HEK293 (cell line): ENCODE measurements at regions not wholly inside any gene's neighbourhood (a gene's known extent, or its start where the extent isn't known, plus 50 kb on each side); places are given as distances from the start of the nearest gene placed in this dataset.

Source experiments
- CTCF ChIA-PET: fragments of 350-600 bp; formaldehyde crosslinking; extraction: SDS; loops from one replicate; lab custom pipeline; 2021; ENCODE audit warnings: antibody characterized with exemption; lab: Yijun Ruan, JAX
- POLR2A ChIA-PET: fragments of 300-600 bp; formaldehyde crosslinking; extraction: SDS; loops from one replicate; lab custom pipeline; 2020; ENCODE audit warnings: antibody characterized with exemption, inconsistent platforms; lab: Yijun Ruan, JAX
- H3K27ac ChIP-seq: fragments of 200-500 bp; sonication (Bioruptor generic); 2 replicates; pipeline ENCODE4 v1.5.1; 2014; ENCODE audit warnings: low read depth, low read length, control low read depth, inconsistent platforms; ENCODE audit errors: extremely low read depth
- H3K36me3 ChIP-seq, 2 experiments: fragments of 200-500 bp in 1 of 2; sonication (Bioruptor generic) in 1 of 2; 1 replicate in 1 of 2; 2 replicates in 1 of 2; pipeline ENCODE4 v1.5.1; 2014 to 2017; ENCODE audit warnings: inconsistent platforms in 2 of 2, low read length in 2 of 2; ENCODE audit not compliant: control insufficient read depth in 2 of 2, insufficient read depth in 1 of 2
- H3K4me1 ChIP-seq: fragments of 200-500 bp; sonication (Bioruptor generic); 2 replicates; pipeline ENCODE4 v1.5.1; 2014; ENCODE audit warnings: mild to moderate bottlenecking, low read length, inconsistent platforms; ENCODE audit not compliant: control insufficient read depth, insufficient read depth
- H3K4me3 ChIP-seq: 2 replicates; pipeline ENCODE4 v1.5.1; 2011; ENCODE audit warnings: low read depth, mild to moderate bottlenecking, control low read depth, low read length, moderate library complexity
- H3K9me3 ChIP-seq: fragments of 200-500 bp; sonication (Bioruptor generic); 2 replicates; pipeline ENCODE4 v1.5.1; 2014; ENCODE audit warnings: low read depth, low read length, inconsistent platforms; ENCODE audit not compliant: control insufficient read depth, insufficient read depth
- HOXC10 ChIP-seq: sonication (generic); formaldehyde crosslinking; IDR thresholded peaks from 2 replicates; pipeline ENCODE4 v1.8.1; 2023; ENCODE audit warnings: mild to moderate bottlenecking, missing genetic modification reagents
- MYNN ChIP-seq: fragments of 450-650 bp; formaldehyde crosslinking; IDR thresholded peaks from 2 replicates; pipeline ENCODE4 v1.5.1; 2016; ENCODE audit warnings: missing biosample characterization, missing genetic modification characterization, borderline replicate concordance
- RBAK ChIP-seq: fragments of 450-650 bp; formaldehyde crosslinking; IDR thresholded peaks from 2 replicates; pipeline ENCODE4 v1.5.1; 2016; ENCODE audit warnings: missing biosample characterization, missing genetic modification characterization
- SETDB1 ChIP-seq: IDR thresholded peaks from one replicate; pipeline ENCODE4 v1.6.1; 2017; ENCODE audit warnings: mild to moderate bottlenecking, low read length, moderate library complexity, mixed read lengths; ENCODE audit not compliant: insufficient read length
- SP2 ChIP-seq: fragments of 450-650 bp; formaldehyde crosslinking; IDR thresholded peaks from 2 replicates; pipeline ENCODE4 v1.5.1; 2016; ENCODE audit warnings: missing biosample characterization, missing genetic modification characterization
- SP7 ChIP-seq: fragments of 450-650 bp; formaldehyde crosslinking; IDR thresholded peaks from 2 replicates; pipeline ENCODE4 v1.5.1; 2016; ENCODE audit warnings: missing biosample characterization, missing genetic modification characterization
- ZBTB8A ChIP-seq: fragments of 450-650 bp; formaldehyde crosslinking; IDR thresholded peaks from 2 replicates; pipeline ENCODE4 v1.5.1; 2016; ENCODE audit warnings: missing biosample characterization, missing genetic modification characterization
- ZNF10 ChIP-seq: fragments of 450-650 bp; formaldehyde crosslinking; IDR thresholded peaks from 2 replicates; pipeline ENCODE4 v1.5.1; 2017; ENCODE audit warnings: missing biosample characterization, missing genetic modification characterization
- ZNF121 ChIP-seq: fragments of 450-650 bp; formaldehyde crosslinking; IDR thresholded peaks from 2 replicates; pipeline ENCODE4 v1.5.1; 2016; ENCODE audit warnings: missing biosample characterization, missing genetic modification characterization
- ZNF140 ChIP-seq: fragments of 450-650 bp; formaldehyde crosslinking; IDR thresholded peaks from 2 replicates; pipeline ENCODE4 v1.5.1; 2016; ENCODE audit warnings: missing biosample characterization, missing genetic modification characterization
- ZNF155 ChIP-seq: fragments of 450-650 bp; formaldehyde crosslinking; IDR thresholded peaks from 2 replicates; pipeline ENCODE4 v1.5.1; 2016; ENCODE audit warnings: missing biosample characterization, missing genetic modification characterization
- ZNF157 ChIP-seq: fragments of 450-650 bp; formaldehyde crosslinking; IDR thresholded peaks from 2 replicates; pipeline ENCODE4 v1.5.1; 2016; ENCODE audit warnings: missing biosample characterization, missing genetic modification characterization
- ZNF169 ChIP-seq: fragments of 450-650 bp; formaldehyde crosslinking; IDR thresholded peaks from 2 replicates; pipeline ENCODE4 v1.5.1; 2016; ENCODE audit warnings: missing biosample characterization, missing genetic modification characterization
- ZNF239 ChIP-seq: fragments of 450-650 bp; formaldehyde crosslinking; IDR thresholded peaks from 2 replicates; pipeline ENCODE4 v1.5.1; 2016; ENCODE audit warnings: missing biosample characterization, missing genetic modification characterization
- ZNF37A ChIP-seq: fragments of 450-650 bp; IDR thresholded peaks from 2 replicates; pipeline ENCODE4 v1.5.1; 2018; ENCODE audit warnings: missing biosample characterization, missing genetic modification characterization
- ZNF391 ChIP-seq: fragments of 450-650 bp; formaldehyde crosslinking; IDR thresholded peaks from 2 replicates; pipeline ENCODE4 v1.5.1; 2016; ENCODE audit warnings: low read depth, missing biosample characterization, missing genetic modification characterization, borderline replicate concordance
- ZNF558 ChIP-seq: fragments of 450-650 bp; formaldehyde crosslinking; IDR thresholded peaks from 2 replicates; pipeline ENCODE4 v1.5.1; 2016; ENCODE audit warnings: missing biosample characterization, missing genetic modification characterization
- ZNF658 ChIP-seq: fragments of 450-650 bp; formaldehyde crosslinking; IDR thresholded peaks from 2 replicates; pipeline ENCODE4; 2016; ENCODE audit warnings: missing biosample characterization, missing genetic modification characterization
- ZNF660 ChIP-seq: fragments of 450-650 bp; IDR thresholded peaks from 2 replicates; pipeline ENCODE4 v1.5.1; 2018; ENCODE audit warnings: missing biosample characterization, mild to moderate bottlenecking, missing genetic modification characterization
- TF ChIP-seq, protein P1 (sequence below): fragments of 450-650 bp; formaldehyde crosslinking; IDR thresholded peaks from 2 replicates; pipeline ENCODE4 v1.5.1; 2016; ENCODE audit warnings: missing biosample characterization, missing genetic modification characterization
- TF ChIP-seq, protein P2 (sequence below): fragments of 450-650 bp; formaldehyde crosslinking; IDR thresholded peaks from 2 replicates; pipeline ENCODE4 v1.5.1; 2016; ENCODE audit warnings: missing biosample characterization, missing genetic modification characterization, borderline replicate concordance
- TF ChIP-seq, protein P3 (sequence below): fragments of 450-650 bp; formaldehyde crosslinking; IDR thresholded peaks from 2 replicates; pipeline ENCODE4 v1.5.1; 2016; ENCODE audit warnings: missing biosample characterization, missing genetic modification characterization

DNA sequence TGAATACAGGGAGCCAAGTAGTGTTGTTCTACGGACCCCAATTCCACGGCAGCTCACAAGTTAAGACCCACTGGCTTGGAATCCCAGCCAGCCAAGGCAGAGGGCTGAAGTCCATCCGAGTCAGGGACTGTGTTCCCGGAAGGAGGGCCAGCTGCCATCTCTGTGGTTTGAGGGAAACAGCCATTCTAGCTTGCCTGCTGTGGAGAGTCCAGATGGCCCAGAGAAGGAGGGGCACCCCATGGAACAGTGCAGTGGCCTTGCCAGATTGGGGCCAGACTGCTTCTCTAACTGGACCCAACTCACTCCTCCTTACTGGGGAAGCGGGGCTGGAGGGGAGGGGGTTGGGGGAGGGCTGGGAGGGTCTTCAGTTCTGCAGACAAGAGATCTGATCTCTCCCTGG lies 156.4 kb downstream of the FAM181B start (continued):
- TF ChIP-seq, protein P1, sequence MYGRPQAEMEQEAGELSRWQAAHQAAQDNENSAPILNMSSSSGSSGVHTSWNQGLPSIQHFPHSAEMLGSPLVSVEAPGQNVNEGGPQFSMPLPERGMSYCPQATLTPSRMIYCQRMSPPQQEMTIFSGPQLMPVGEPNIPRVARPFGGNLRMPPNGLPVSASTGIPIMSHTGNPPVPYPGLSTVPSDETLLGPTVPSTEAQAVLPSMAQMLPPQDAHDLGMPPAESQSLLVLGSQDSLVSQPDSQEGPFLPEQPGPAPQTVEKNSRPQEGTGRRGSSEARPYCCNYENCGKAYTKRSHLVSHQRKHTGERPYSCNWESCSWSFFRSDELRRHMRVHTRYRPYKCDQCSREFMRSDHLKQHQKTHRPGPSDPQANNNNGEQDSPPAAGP (tag by site-specific recombination): no peak
- no peak for TF ChIP-seq ZBTB8A (tag by site-specific recombination)
- TF ChIP-seq ZNF121 (tag by site-specific recombination): no peak

DNA sequence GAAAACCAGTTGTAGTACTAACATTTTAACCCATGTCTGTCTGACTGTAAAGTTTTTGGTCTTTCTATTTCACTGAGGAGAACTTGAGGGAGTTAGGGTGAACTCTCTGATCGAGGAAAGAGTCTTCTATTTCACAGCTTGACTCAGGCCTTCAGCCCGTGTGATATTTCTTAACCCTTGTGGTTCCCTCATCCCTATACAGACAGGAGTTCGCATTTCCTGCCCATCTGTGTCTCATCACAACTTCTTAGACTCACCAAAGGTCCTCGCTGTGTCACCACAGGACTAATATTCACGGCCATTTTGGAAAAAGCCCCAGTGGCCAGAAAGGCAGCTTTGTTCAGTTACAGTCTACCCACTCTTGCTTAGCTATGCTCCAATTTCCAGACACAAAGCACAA lies 172.8 kb downstream of the FAM181B start:
- Histone ChIP-seq H3K27ac (no peak overlapping the region), H3K4me1 (no peaks in the 10 kb centered on the region), H3K9me3 (no peaks in the 10 kb centered on the region), H3K36me3 (no peaks in the 10 kb centered on the region), H3K4me3 (no peak overlapping the region)
- TF ChIP-seq SETDB1 (no peak), ZNF660 (tag by site-specific recombination) (no peak), ZNF10 (tag by site-specific recombination) (no peak), SP7 (tag by site-specific recombination) (no peak), ZNF558 (tag by site-specific recombination) (no peak), ZNF155 (no peak), HOXC10 (CRISPR knock-in tag) (no peak), RBAK (tag by site-specific recombination) (no peak), MYNN (no peak), SP2 (tag by site-specific recombination) (no peak), ZNF658 (tag by site-specific recombination) (no peak), ZNF37A (tag by site-specific recombination) (no peak), ZNF157 (tag by site-specific recombination) (no peak), ZNF169 (no peak), ZNF140 (no peak), ZNF391 (tag by site-specific recombination) (no peak), ZNF239 (tag by site-specific recombination) (no peak)
- TF ChIP-seq, protein P2, sequence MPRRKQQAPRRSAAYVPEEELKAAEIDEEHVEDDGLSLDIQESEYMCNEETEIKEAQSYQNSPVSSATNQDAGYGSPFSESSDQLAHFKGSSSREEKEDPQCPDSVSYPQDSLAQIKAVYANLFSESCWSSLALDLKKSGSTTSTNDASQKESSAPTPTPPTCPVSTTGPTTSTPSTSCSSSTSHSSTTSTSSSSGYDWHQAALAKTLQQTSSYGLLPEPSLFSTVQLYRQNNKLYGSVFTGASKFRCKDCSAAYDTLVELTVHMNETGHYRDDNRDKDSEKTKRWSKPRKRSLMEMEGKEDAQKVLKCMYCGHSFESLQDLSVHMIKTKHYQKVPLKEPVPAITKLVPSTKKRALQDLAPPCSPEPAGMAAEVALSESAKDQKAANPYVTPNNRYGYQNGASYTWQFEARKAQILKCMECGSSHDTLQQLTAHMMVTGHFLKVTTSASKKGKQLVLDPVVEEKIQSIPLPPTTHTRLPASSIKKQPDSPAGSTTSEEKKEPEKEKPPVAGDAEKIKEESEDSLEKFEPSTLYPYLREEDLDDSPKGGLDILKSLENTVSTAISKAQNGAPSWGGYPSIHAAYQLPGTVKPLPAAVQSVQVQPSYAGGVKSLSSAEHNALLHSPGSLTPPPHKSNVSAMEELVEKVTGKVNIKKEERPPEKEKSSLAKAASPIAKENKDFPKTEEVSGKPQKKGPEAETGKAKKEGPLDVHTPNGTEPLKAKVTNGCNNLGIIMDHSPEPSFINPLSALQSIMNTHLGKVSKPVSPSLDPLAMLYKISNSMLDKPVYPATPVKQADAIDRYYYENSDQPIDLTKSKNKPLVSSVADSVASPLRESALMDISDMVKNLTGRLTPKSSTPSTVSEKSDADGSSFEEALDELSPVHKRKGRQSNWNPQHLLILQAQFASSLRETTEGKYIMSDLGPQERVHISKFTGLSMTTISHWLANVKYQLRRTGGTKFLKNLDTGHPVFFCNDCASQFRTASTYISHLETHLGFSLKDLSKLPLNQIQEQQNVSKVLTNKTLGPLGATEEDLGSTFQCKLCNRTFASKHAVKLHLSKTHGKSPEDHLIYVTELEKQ: no peak
- TF ChIP-seq, protein P3, sequence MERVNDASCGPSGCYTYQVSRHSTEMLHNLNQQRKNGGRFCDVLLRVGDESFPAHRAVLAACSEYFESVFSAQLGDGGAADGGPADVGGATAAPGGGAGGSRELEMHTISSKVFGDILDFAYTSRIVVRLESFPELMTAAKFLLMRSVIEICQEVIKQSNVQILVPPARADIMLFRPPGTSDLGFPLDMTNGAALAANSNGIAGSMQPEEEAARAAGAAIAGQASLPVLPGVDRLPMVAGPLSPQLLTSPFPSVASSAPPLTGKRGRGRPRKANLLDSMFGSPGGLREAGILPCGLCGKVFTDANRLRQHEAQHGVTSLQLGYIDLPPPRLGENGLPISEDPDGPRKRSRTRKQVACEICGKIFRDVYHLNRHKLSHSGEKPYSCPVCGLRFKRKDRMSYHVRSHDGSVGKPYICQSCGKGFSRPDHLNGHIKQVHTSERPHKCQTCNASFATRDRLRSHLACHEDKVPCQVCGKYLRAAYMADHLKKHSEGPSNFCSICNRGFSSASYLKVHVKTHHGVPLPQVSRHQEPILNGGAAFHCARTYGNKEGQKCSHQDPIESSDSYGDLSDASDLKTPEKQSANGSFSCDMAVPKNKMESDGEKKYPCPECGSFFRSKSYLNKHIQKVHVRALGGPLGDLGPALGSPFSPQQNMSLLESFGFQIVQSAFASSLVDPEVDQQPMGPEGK: no peak
- ChIA-PET POLR2A (no interaction called here), CTCF (no interaction called here)
